GM21526 (cell line): ENCODE measurements at regions not wholly inside any gene's neighbourhood (a gene's known extent, or its start where the extent isn't known, plus 50 kb on each side); places are given as distances from the start of the nearest gene placed in this dataset.
"Not testable (repeated sequence)": the region's sequence is repeated elsewhere in the genome, so short reads cannot be mapped to it uniquely, and the experiment has no call there.

Source experiments
- ATAC-seq: cut with Tn5 transposase; IDR thresholded peaks from one replicate; pipeline ENCODE4 v1.9.1; 2021; ENCODE audit warnings: moderate library complexity; ENCODE audit not compliant: unreplicated experiment, low FRiP score

GRCh38 chr6:4471515-4471914, 304.7 kb upstream of the CDYL start:
- not testable (repeated sequence) for ATAC-seq

GRCh38 chr6:4470698-4471210, 305.4 kb upstream of the CDYL start:
- ATAC-seq, result no peak

- no peak for ATAC-seq
Measured at GRCh38 chr6:4466769-4467480, 309.3 kb upstream of the CDYL start.

- ATAC-seq, result no peak
Measured at GRCh38 chr6:4466261-4466660, 309.9 kb upstream of the CDYL start.

GRCh38 chr6:4464638-4465037, 311.6 kb upstream of the CDYL start:
- no peak for ATAC-seq

- ATAC-seq, result no peak
Measured at GRCh38 chr6:4463236-4463635, 313.0 kb upstream of the CDYL start.

GRCh38 chr6:4460586-4461475, 315.4 kb upstream of the CDYL start:
- ATAC-seq, result no peak

- ATAC-seq, result no peak
Measured at GRCh38 chr6:4459996-4460395, 316.2 kb upstream of the CDYL start.

GRCh38 chr6:4459032-4459431, 317.2 kb upstream of the CDYL start:
- ATAC-seq, result no peak

GRCh38 chr6:4451718-4452117, 316.3 kb upstream of the ECI2 start:
- no peak for ATAC-seq

- no peak for ATAC-seq
Measured at GRCh38 chr6:4451081-4451480, 315.7 kb upstream of the ECI2 start.

- ATAC-seq, result no peak
Measured at GRCh38 chr6:4450237-4450636, 314.9 kb upstream of the ECI2 start.

- ATAC-seq, result no peak
Measured at GRCh38 chr6:4449409-4449808, 314.0 kb upstream of the ECI2 start.

GRCh38 chr6:4448841-4449240, 313.5 kb upstream of the ECI2 start:
- no peak for ATAC-seq

GRCh38 chr6:4447639-4448330, 312.4 kb upstream of the ECI2 start:
- no peak for ATAC-seq

- ATAC-seq, result no peak
Measured at GRCh38 chr6:4446982-4447381, 311.6 kb upstream of the ECI2 start.

- ATAC-seq, result no peak
Measured at GRCh38 chr6:4441981-4442434, 306.6 kb upstream of the ECI2 start.

GRCh38 chr6:4439159-4439558, 303.8 kb upstream of the ECI2 start:
- ATAC-seq, result no peak

GRCh38 chr6:4437342-4437741, 302.0 kb upstream of the ECI2 start:
- no peak for ATAC-seq

GRCh38 chr6:4435981-4436445, 300.6 kb upstream of the ECI2 start:
- ATAC-seq, result no peak

GRCh38 chr6:4434655-4435054, 299.3 kb upstream of the ECI2 start:
- no peak for ATAC-seq
